ENCODE measurements at regions not wholly inside any gene's neighbourhood (a gene's known extent, or its start where the extent isn't known, plus 50 kb on each side); places are given as distances from the start of the nearest gene placed in this dataset.
"Not testable (repeated sequence)": the region's sequence is repeated elsewhere in the genome, so short reads cannot be mapped to it uniquely, and the experiment has no call there.

DNA sequence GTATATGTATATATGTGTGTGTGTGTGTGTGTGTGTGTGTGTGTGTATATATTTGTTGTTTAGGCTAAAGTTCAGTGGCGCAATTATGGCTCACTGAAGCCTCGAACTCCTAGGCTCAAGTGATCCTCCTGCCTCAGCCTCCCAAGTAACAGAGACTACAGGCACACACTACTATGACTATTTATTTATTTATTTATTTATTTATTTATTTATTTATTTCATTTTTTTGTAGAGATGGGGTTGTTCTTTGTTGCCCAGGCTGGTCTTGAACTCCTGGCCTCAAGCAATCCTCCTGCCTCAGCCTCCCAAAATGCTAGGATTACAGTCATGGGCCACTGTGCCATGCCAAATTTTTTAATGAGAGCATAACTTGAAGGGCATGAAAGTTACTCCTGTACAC is 149.9 kb downstream of the FAM174A start:
- not testable (repeated sequence) for H3K9ac ChIP-seq (ENCODE audit: low read length); DNase-seq; H3K79me1 ChIP-seq (ENCODE audit: low read length); H4K91ac ChIP-seq (ENCODE audit: low read depth, low read length); H3K4me2 ChIP-seq (ENCODE audit: low read length); H2AFZ ChIP-seq (ENCODE audit: insufficient read depth, low read length, poor library complexity); H2BK5ac ChIP-seq (ENCODE audit: low read depth, low read length, poor library complexity); H4K12ac ChIP-seq (ENCODE audit: low read depth, low read length); H3K4me3 ChIP-seq (ENCODE audit: low read depth, low read length); H3K79me2 ChIP-seq (ENCODE audit: control insufficient read depth, insufficient read depth, low read length, poor library complexity); H2AK5ac ChIP-seq (ENCODE audit: low read length); H3K23ac ChIP-seq (ENCODE audit: low read length); H4K8ac ChIP-seq (ENCODE audit: low read depth, low read length); H3K14ac ChIP-seq (ENCODE audit: low read length); H3K27ac ChIP-seq (ENCODE audit: low read depth, low read length); H3K27me3 ChIP-seq (ENCODE audit: insufficient read depth, low read length); H3K4ac ChIP-seq (ENCODE audit: low read depth, low read length); H2BK12ac ChIP-seq (ENCODE audit: low read length); H3K36me3 ChIP-seq (ENCODE audit: control insufficient read depth in 1 of 2, insufficient read depth in 2 of 2, low read length in 2 of 2); H3K18ac ChIP-seq (ENCODE audit: low read length); H3K9me3 ChIP-seq (ENCODE audit: insufficient read depth, low read depth, low read length); H2BK120ac ChIP-seq (ENCODE audit: insufficient read depth, low read length, poor library complexity); H3K4me1 ChIP-seq (ENCODE audit: control insufficient read depth in 1 of 2, insufficient read depth in 2 of 2, low read length in 2 of 2)
- no CpG with 5 or more reads among the region's 2 CpGs for WGBS (ENCODE audit: extremely low coverage, insufficient coverage, insufficient read length)

DNA sequence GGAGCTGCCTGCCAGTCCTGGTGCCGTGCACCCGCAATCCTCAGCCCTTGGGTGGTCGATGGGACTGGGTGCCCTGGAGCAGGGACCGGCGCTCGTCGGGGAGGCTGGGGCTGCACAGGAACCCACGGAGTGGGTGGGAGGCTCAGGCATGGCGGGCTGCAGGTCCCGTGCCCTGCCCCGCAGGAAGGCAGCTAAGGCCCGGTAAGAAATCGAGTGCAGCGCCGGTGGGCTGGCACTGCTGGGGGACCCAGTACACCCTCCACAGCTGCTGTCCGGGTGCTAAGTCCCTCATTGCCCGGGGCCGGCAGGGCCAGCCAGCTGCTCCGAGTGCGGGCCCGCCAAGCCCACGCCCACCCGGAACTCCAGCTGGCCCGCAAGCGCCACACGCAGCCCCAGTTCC is 153.7 kb downstream of the FAM174A start:
- H2BK5ac ChIP-seq (ENCODE audit: low read depth, low read length, poor library complexity); H3K27me3 ChIP-seq (ENCODE audit: insufficient read depth, low read length); H2AK5ac ChIP-seq (ENCODE audit: low read length); H3K4ac ChIP-seq (ENCODE audit: low read depth, low read length); H2BK120ac ChIP-seq (ENCODE audit: insufficient read depth, low read length, poor library complexity); H3K27ac ChIP-seq (ENCODE audit: low read depth, low read length); H4K91ac ChIP-seq (ENCODE audit: low read depth, low read length); H2AFZ ChIP-seq (ENCODE audit: insufficient read depth, low read length, poor library complexity); H3K4me1 ChIP-seq (ENCODE audit: control insufficient read depth in 1 of 2, insufficient read depth in 2 of 2, low read length in 2 of 2); H2BK12ac ChIP-seq (ENCODE audit: low read length); H3K36me3 ChIP-seq (ENCODE audit: control insufficient read depth in 1 of 2, insufficient read depth in 2 of 2, low read length in 2 of 2); H3K79me1 ChIP-seq (ENCODE audit: low read length); H3K4me2 ChIP-seq (ENCODE audit: low read length); H3K23ac ChIP-seq (ENCODE audit: low read length); H4K12ac ChIP-seq (ENCODE audit: low read depth, low read length); H3K9me3 ChIP-seq (ENCODE audit: insufficient read depth, low read depth, low read length); H3K4me3 ChIP-seq (ENCODE audit: low read depth, low read length); H3K14ac ChIP-seq (ENCODE audit: low read length); H3K18ac ChIP-seq (ENCODE audit: low read length); DNase-seq; H3K79me2 ChIP-seq (ENCODE audit: control insufficient read depth, insufficient read depth, low read length, poor library complexity); H3K9ac ChIP-seq (ENCODE audit: low read length); H4K8ac ChIP-seq (ENCODE audit: low read depth, low read length): not testable (repeated sequence)
- WGBS (ENCODE audit: extremely low coverage, insufficient coverage, insufficient read length): no CpG with 5 or more reads among the region's 26 CpGs

- no peaks in the 10 kb centered on the region for H3K79me2 ChIP-seq (ENCODE audit: control insufficient read depth, insufficient read depth, low read length, poor library complexity)
- DNase-seq: peak; percentile 90 to 91
- no peak overlapping the region for H2AK5ac ChIP-seq (ENCODE audit: low read length)
- H3K18ac ChIP-seq (ENCODE audit: low read length): no peak overlapping the region
- H3K4ac ChIP-seq (ENCODE audit: low read depth, low read length): no peak overlapping the region
- no peak overlapping the region for H3K27ac ChIP-seq (ENCODE audit: low read depth, low read length)
- H2BK5ac ChIP-seq (ENCODE audit: low read depth, low read length, poor library complexity): no peak overlapping the region
- no peak overlapping the region for H3K9ac ChIP-seq (ENCODE audit: low read length)
- H3K14ac ChIP-seq (ENCODE audit: low read length): no peak overlapping the region
- H4K91ac ChIP-seq (ENCODE audit: low read depth, low read length): no peak overlapping the region
- no peak overlapping the region for H2AFZ ChIP-seq (ENCODE audit: insufficient read depth, low read length, poor library complexity)
- H3K4me1 ChIP-seq (ENCODE audit: control insufficient read depth in 1 of 2, insufficient read depth in 2 of 2, low read length in 2 of 2): no peaks in the 10 kb centered on the region
- no peaks in the 10 kb centered on the region for H3K36me3 ChIP-seq (ENCODE audit: control insufficient read depth in 1 of 2, insufficient read depth in 2 of 2, low read length in 2 of 2)
- H3K4me3 ChIP-seq (ENCODE audit: low read depth, low read length): no peak overlapping the region
- no peak overlapping the region for H2BK12ac ChIP-seq (ENCODE audit: low read length)
- no peak overlapping the region for H3K4me2 ChIP-seq (ENCODE audit: low read length)
- H4K8ac ChIP-seq (ENCODE audit: low read depth, low read length): no peak overlapping the region
- no peaks in the 10 kb centered on the region for H3K9me3 ChIP-seq (ENCODE audit: insufficient read depth, low read depth, low read length)
- H2BK120ac ChIP-seq (ENCODE audit: insufficient read depth, low read length, poor library complexity): no peak overlapping the region
- H4K12ac ChIP-seq (ENCODE audit: low read depth, low read length): no peak overlapping the region
- peak overlapping the region; percentile 17 for H3K23ac ChIP-seq (ENCODE audit: low read length)
- no CpG with 5 or more reads among the region's 4 CpGs for WGBS (ENCODE audit: extremely low coverage, insufficient coverage, insufficient read length)
- no peaks in the 10 kb centered on the region for H3K27me3 ChIP-seq (ENCODE audit: insufficient read depth, low read length)
- H3K79me1 ChIP-seq (ENCODE audit: low read length): no peaks in the 10 kb centered on the region
Observed at GRCh38 chr5:100690036-100690560, 154.9 kb downstream of the FAM174A start.

GRCh38 chr5:100691085-100691484 is 155.9 kb downstream of the FAM174A start:
- H2BK5ac ChIP-seq (ENCODE audit: low read depth, low read length, poor library complexity): no peak overlapping the region
- no peak overlapping the region for H4K12ac ChIP-seq (ENCODE audit: low read depth, low read length)
- no peak overlapping the region for H3K27ac ChIP-seq (ENCODE audit: low read depth, low read length)
- H3K4me1 ChIP-seq (ENCODE audit: control insufficient read depth in 1 of 2, insufficient read depth in 2 of 2, low read length in 2 of 2): no peaks in the 10 kb centered on the region
- H4K8ac ChIP-seq (ENCODE audit: low read depth, low read length): no peak overlapping the region
- H3K4me3 ChIP-seq (ENCODE audit: low read depth, low read length): no peak overlapping the region
- no peak overlapping the region for H2AK5ac ChIP-seq (ENCODE audit: low read length)
- no peak overlapping the region for H3K14ac ChIP-seq (ENCODE audit: low read length)
- no peak overlapping the region for H4K91ac ChIP-seq (ENCODE audit: low read depth, low read length)
- H3K36me3 ChIP-seq (ENCODE audit: control insufficient read depth in 1 of 2, insufficient read depth in 2 of 2, low read length in 2 of 2): no peaks in the 10 kb centered on the region
- no peak overlapping the region for H2BK12ac ChIP-seq (ENCODE audit: low read length)
- H3K9ac ChIP-seq (ENCODE audit: low read length): no peak overlapping the region
- H3K4me2 ChIP-seq (ENCODE audit: low read length): no peak overlapping the region
- H3K79me2 ChIP-seq (ENCODE audit: control insufficient read depth, insufficient read depth, low read length, poor library complexity): no peaks in the 10 kb centered on the region
- H3K27me3 ChIP-seq (ENCODE audit: insufficient read depth, low read length): no peaks in the 10 kb centered on the region
- H3K23ac ChIP-seq (ENCODE audit: low read length): no peak overlapping the region
- H3K79me1 ChIP-seq (ENCODE audit: low read length): no peaks in the 10 kb centered on the region
- no peak overlapping the region for H3K18ac ChIP-seq (ENCODE audit: low read length)
- H2AFZ ChIP-seq (ENCODE audit: insufficient read depth, low read length, poor library complexity): no peak overlapping the region
- H2BK120ac ChIP-seq (ENCODE audit: insufficient read depth, low read length, poor library complexity): no peak overlapping the region
- DNase-seq: no peak
- no peaks in the 10 kb centered on the region for H3K9me3 ChIP-seq (ENCODE audit: insufficient read depth, low read depth, low read length)
- H3K4ac ChIP-seq (ENCODE audit: low read depth, low read length): no peak overlapping the region
